ENCODE measurements at regions not wholly inside any gene's neighbourhood (a gene's known extent, or its start where the extent isn't known, plus 50 kb on each side); places are given as distances from the start of the nearest gene placed in this dataset.

DNA sequence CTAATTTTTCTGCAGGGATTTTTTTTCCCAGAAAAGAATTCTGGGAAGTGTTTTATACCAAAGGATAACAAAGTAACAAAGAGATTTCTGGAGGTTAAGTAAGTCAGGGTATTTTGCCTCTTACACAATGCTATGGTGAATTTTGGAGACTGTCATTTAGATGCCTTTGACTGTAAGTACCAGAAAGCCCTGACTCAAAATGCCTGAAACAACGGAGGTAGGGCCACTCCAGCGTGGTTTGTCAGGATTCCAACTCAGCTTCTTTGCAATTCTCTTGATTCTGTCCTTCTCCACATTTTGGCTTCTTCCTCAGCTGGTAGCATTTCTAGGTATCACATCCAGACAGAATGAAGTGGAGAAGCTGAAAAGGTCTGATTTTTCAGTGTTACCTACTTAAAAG, 106.5 kb downstream of the UCHL5 start:
- H3K27ac ChIP-seq (ENCODE audit: low read depth in 2 of 2, low read length in 1 of 2): peak overlapping the region; percentile 23 to 60; a peak in 2 of 4 replicates
- no peak for DNase-seq
- CTCF ChIA-PET: no interaction called here
- no peaks in the 10 kb centered on the region for H4K20me1 ChIP-seq (ENCODE audit: insufficient read depth)
- H3K4me3 ChIP-seq (ENCODE audit: low read depth in 2 of 2, low read length in 1 of 2): no peak overlapping the region
- 79% methylated on average over 2 of the region's 2 CpGs for WGBS (ENCODE audit: low lambda C conversion rate)
- H3K36me3 ChIP-seq (replicated peaks in 1 of 2; ENCODE audit: control insufficient read depth in 1 of 2, insufficient read depth in 2 of 2, low read length in 1 of 2): no peaks in the 10 kb centered on the region
- H3K27me3 ChIP-seq (ENCODE audit: insufficient read depth): no peaks in the 10 kb centered on the region
- POLR2A ChIA-PET: no interaction called here
- H3K79me2 ChIP-seq (ENCODE audit: insufficient read depth): no peaks in the 10 kb centered on the region
- no peaks in the 10 kb centered on the region for H3K9me3 ChIP-seq
- peaks cover 7 to 9% of the 10 kb centered on the region in 2 experiments for H3K4me1 ChIP-seq (ENCODE audit: control insufficient read depth in 1 of 2, insufficient read depth in 2 of 2, low read depth in 1 of 2, low read length in 1 of 2)
- peak overlapping the region; percentile 16; the same call in 1 of the 2 replicates for H3K4me2 ChIP-seq
- H3K9ac ChIP-seq: no peak overlapping the region
- peaks cover 7% of the 10 kb centered on the region for H3F3A ChIP-seq (replicated peaks; ENCODE audit: insufficient read depth)
- no peaks in the 10 kb centered on the region for H3K9me2 ChIP-seq
- TF ChIP-seq, protein P1, sequence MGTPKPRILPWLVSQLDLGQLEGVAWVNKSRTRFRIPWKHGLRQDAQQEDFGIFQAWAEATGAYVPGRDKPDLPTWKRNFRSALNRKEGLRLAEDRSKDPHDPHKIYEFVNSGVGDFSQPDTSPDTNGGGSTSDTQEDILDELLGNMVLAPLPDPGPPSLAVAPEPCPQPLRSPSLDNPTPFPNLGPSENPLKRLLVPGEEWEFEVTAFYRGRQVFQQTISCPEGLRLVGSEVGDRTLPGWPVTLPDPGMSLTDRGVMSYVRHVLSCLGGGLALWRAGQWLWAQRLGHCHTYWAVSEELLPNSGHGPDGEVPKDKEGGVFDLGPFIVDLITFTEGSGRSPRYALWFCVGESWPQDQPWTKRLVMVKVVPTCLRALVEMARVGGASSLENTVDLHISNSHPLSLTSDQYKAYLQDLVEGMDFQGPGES (IDR thresholded peaks at IDR 0.05; ENCODE audit: low read depth, low read length): no peak
- no peak for TF ChIP-seq RAD21 (IDR thresholded peaks at IDR 0.05; ENCODE audit: low read length)
- no peak for TF ChIP-seq TAF1 (IDR thresholded peaks at IDR 0.05; ENCODE audit: borderline replicate concordance, low read depth, low read length)
- TF ChIP-seq FOXM1 (IDR thresholded peaks at IDR 0.05; ENCODE audit: low read depth): no peak
- no peak for TF ChIP-seq POLR2AphosphoS5 (IDR thresholded peaks at IDR 0.05; ENCODE audit: low read depth, low read length)
- TF ChIP-seq ELF1 (IDR thresholded peaks at IDR 0.05): no peak
- TF ChIP-seq JUND (IDR thresholded peaks at IDR 0.05): no peak
- TF ChIP-seq TCF12 (IDR thresholded peaks at IDR 0.05): no peak
- TF ChIP-seq RXRA (IDR thresholded peaks at IDR 0.05; ENCODE audit: borderline replicate concordance, low read depth): no peak
- no peak for TF ChIP-seq GATA2 (CRISPR knock-in tag; IDR thresholded peaks at IDR 0.05)
- no peak for TF ChIP-seq FOSL2 (IDR thresholded peaks at IDR 0.05; ENCODE audit: borderline replicate concordance, low read depth)
- no peak for TF ChIP-seq TEAD4 (IDR thresholded peaks at IDR 0.05; ENCODE audit: borderline replicate concordance, insufficient read depth)
- H2AFZ ChIP-seq (ENCODE audit: low read depth): no peak overlapping the region; the same call in 1 of the 2 replicates

- TF ChIP-seq NRF1 (IDR thresholded peaks at IDR 0.05; ENCODE audit: low read depth, low read length) (no peak), GATA2 (CRISPR knock-in tag; IDR thresholded peaks at IDR 0.05) (no peak), TCF12 (IDR thresholded peaks at IDR 0.05) (no peak), MAX (IDR thresholded peaks at IDR 0.05; ENCODE audit: low read depth) (no peak), SMC3 (IDR thresholded peaks at IDR 0.05; ENCODE audit: low read depth, low read length) (no peak), FOXM1 (IDR thresholded peaks at IDR 0.05; ENCODE audit: low read depth) (no peak), POLR2AphosphoS5 (IDR thresholded peaks at IDR 0.05; ENCODE audit: low read depth, low read length) (no peak), RXRA (IDR thresholded peaks at IDR 0.05; ENCODE audit: borderline replicate concordance, low read depth) (no peak), FOSL2 (IDR thresholded peaks at IDR 0.05; ENCODE audit: borderline replicate concordance, low read depth) (no peak), RCOR1 (IDR thresholded peaks at IDR 0.05; ENCODE audit: low read length) (no peak), MXI1 (IDR thresholded peaks at IDR 0.05; ENCODE audit: low read depth, low read length) (no peak), ZBTB33 (IDR thresholded peaks at IDR 0.05; ENCODE audit: borderline replicate concordance, low read depth) (no peak), CHD2 (IDR thresholded peaks at IDR 0.05; ENCODE audit: low read length, partially characterized antibody) (no peak)
- TF ChIP-seq, protein P2, sequence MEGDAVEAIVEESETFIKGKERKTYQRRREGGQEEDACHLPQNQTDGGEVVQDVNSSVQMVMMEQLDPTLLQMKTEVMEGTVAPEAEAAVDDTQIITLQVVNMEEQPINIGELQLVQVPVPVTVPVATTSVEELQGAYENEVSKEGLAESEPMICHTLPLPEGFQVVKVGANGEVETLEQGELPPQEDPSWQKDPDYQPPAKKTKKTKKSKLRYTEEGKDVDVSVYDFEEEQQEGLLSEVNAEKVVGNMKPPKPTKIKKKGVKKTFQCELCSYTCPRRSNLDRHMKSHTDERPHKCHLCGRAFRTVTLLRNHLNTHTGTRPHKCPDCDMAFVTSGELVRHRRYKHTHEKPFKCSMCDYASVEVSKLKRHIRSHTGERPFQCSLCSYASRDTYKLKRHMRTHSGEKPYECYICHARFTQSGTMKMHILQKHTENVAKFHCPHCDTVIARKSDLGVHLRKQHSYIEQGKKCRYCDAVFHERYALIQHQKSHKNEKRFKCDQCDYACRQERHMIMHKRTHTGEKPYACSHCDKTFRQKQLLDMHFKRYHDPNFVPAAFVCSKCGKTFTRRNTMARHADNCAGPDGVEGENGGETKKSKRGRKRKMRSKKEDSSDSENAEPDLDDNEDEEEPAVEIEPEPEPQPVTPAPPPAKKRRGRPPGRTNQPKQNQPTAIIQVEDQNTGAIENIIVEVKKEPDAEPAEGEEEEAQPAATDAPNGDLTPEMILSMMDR (IDR thresholded peaks at IDR 0.05): no peak
- WGBS (ENCODE audit: low lambda C conversion rate): 77% methylated on average over 7 of the region's 7 CpGs
- Histone ChIP-seq H3K4me2 (no peak overlapping the region), H3K4me3 (ENCODE audit: low read depth in 2 of 2, low read length in 1 of 2) (no peak overlapping the region), H3K9me2 (no peaks in the 10 kb centered on the region), H4K20me1 (ENCODE audit: insufficient read depth) (no peaks in the 10 kb centered on the region), H2AFZ (ENCODE audit: low read depth) (no peak overlapping the region), H3K27me3 (ENCODE audit: insufficient read depth) (no peaks in the 10 kb centered on the region), H3K9ac (no peak overlapping the region), H3K79me2 (ENCODE audit: insufficient read depth) (no peaks in the 10 kb centered on the region), H3F3A (replicated peaks; ENCODE audit: insufficient read depth) (peaks cover 7% of the 10 kb centered on the region), H3K4me1 (ENCODE audit: control insufficient read depth in 1 of 2, insufficient read depth in 2 of 2, low read depth in 1 of 2, low read length in 1 of 2) (peaks cover 7 to 9% of the 10 kb centered on the region in 2 experiments), H3K27ac (ENCODE audit: low read depth in 2 of 2, low read length in 1 of 2) (no peak overlapping the region), H3K36me3 (replicated peaks in 1 of 2; ENCODE audit: control insufficient read depth in 1 of 2, insufficient read depth in 2 of 2, low read length in 1 of 2) (no peaks in the 10 kb centered on the region), H3K9me3 (no peaks in the 10 kb centered on the region)
- ChIA-PET POLR2A (no interaction called here), CTCF (interaction anchor here (1.5 kb wide), 1 partner anchor 18 kb away, joined by 7 read pairs; no protein-coding TSS in a partner anchor)
- DNase-seq: no peak
These were observed 104.4 kb downstream of the UCHL5 start for GRCh38 chr1:192954705-192955265.
